ENCODE measurements at regions not wholly inside any gene's neighbourhood (a gene's known extent, or its start where the extent isn't known, plus 50 kb on each side); places are given as distances from the start of the nearest gene placed in this dataset.

DNA sequence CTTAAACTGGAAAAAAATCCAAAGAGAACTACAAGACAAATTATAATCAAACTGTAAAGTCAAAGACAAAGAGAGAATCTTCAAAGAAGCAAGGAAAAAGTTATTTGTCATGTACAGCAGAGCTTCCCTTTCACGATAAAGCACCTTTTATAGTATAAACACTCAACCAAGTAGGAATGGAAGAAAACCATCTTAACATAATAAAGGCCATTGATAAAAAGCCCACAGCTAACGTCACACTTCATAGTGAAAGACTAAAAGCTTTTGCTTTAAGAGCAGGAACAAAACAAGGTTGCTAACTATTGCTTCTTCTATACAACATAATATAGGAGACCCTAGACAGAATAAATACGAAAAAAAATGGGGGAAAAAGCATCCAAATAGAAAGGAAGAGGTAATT, 595.7 kb upstream of the POU3F4 start:
- no peak for DNase-seq

DNA sequence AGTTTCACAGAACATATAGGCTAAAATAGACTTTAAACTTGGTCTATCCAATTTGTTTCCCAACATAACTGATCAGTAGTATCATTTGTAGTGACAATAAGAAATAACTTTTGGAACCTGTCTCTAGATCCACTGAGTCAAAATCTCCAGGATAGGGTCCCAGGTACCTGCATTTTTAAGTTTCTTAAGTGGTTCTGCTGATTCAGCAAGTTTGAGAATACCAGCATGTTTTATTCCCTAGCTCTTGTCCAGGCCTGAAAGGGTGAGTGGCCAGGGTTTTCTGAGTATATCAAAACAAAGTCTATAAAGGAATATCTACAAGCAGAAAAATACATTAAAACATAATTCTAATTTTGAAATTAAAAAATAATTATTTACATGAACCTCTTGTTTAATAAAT, 573.1 kb upstream of the POU3F4 start:
- no peak for DNase-seq

DNA sequence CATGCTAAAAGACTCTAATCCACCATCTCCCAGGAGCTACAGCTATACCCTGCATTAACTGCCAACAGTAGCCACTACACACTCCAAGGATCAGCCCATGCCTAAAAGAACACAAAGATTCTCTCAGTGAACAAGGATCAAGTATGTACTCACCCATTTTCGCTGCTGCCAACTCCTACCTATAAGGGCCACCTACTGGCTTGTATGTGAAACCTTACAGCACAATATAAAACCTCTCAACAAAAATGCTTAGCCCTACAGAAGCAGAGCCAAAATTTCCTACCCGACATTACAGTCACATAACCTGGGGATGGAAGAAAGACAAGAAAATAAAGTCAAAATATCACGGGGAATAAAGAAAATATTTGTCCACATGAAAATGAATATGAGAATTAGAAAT, 562.8 kb upstream of the POU3F4 start:
- DNase-seq: no peak

DNA sequence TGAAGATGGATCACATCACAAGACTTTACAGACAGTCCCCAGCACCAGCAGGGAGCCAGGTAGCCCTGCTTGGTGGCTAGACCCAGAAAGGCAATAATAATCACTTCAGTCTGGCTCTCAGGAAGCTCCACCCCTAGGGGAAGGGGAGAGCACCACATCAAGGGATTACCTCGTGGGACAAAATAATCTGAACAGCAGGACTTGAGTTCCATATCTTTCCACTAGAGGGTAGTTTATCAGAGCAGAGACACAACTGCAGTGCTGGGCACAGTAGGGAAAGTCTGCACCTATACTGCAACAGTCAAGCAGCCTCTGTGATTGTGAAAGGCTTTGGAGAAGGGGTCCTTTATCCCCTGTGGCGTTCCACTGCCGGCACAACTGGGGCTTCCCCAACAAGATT, 547.0 kb upstream of the POU3F4 start:
- peak; percentile 18 for DNase-seq

DNA sequence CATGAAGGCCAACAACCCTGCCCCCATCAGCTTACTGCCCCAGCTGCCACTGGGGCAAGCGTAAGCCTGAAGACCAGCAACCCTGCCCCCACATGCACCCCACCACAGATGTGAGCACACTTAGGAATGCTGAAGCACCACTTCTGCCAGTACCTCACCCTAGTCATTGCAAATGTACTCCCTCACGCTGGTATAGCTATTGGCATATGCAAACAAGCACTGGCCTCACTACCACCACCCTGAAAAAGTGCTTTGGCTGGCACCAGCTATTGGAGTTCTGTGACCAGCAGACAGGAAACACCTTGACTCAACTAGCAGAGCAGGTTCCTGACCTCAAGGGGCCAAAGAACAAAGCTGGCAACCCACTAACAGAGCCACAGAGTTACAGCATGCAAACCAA, 534.4 kb upstream of the POU3F4 start:
- DNase-seq: peak; percentile 71

DNA sequence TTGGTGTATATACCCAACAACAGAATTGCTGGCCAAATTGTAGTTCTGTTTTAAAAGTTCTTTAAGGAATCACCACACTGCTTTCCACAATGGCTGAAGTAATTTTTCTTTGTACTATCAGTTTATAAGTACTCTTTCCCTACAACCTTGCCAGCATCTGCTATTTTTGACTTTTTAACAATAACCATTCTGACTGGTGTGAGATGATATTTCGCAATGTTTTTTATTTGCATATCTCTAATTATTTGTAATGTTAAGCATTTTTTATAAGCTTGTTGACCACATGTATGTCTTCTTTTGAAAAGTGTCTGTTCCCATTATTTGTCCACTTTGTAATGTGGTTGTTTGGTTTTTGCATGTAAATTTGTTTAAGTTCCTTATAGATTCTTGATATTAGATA, 509.9 kb upstream of the POU3F4 start:
- DNase-seq: no peak

DNA sequence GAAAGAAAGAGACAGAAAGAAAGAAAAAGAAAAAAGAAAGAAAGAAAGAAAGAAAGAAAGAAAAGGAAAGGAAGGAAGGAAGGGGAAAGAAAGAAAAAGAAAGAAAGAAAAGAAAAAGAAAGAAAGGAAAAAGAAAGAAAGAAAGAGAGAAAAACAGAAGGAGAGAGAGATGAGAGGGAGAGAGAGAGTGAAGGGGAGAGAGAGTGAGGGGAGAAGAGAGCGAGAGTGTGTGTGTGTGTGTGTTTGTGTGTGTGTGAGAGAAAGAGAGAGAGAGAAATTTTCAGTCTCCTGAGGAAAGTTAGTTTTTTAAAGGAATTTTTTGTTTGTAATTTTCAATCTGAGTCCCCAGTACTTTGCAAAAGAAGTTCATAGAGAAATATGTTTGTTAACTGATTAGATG, 504.1 kb upstream of the POU3F4 start:
- no peak for DNase-seq

DNA sequence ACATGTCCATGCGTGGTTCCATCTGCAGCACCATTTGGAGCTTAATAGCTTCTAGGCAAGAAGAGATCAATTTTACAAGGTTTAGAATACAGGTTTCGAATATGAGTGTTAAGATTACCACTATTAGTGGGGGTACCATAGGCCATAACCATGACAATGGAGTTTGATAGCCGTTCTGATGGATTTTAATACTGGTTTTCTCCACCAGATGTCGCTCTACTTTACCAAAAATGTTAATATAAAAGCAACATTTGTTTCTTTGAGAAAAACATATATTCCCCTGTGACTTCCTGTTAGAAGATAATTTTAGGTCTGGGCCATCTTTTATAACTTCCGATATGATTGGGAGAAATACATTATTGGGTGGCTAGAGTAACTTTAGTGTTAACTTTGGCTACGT, 499.7 kb upstream of the POU3F4 start:
- DNase-seq: peak; percentile 5

DNA sequence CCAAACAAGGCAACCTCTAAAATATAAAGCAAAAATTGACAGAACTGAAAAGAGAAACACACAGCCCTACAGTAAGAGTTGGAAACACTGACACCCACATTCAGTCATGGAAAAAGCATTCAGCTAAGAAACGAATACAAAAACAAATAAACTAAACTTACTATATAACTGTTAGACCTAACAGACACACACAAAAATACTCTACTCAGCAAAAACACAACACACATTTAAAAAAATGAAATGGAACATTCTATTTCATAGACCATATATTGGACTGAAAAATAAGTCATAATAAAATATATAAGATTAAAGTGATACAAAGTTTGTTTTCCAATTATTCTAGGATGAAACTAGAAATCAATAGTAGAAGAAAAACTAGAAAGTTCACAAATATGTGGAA, 488.8 kb upstream of the POU3F4 start:
- DNase-seq: no peak

DNA sequence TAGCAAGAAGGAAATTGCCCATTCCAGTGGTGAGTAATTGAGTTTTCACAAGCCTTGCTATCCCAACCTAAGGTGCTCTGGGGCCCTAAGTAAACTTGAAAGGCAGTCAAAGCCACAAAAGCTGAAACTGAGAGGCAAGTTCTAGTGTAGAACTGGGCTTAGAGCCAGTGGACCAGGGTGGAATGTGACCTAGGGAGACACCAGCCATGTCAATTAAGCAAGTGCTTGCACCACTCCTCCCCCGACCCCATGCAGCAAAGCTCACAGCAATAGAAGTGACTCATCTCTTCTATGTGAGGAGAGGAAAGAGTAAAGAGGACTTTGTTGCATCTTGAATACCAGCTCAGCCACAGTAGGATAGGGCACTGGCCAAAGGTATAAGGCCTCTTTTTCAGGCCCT, 486.1 kb upstream of the POU3F4 start:
- DNase-seq: peak; percentile 48
